Stomach (tissue), 4 donors: ENCODE measurements at regions not wholly inside any gene's neighbourhood (a gene's known extent, or its start where the extent isn't known, plus 50 kb on each side); places are given as distances from the start of the nearest gene placed in this dataset.

Source experiments
- POLR2AphosphoS5 ChIP-seq, 3 donors: sonication (generic); formaldehyde crosslinking; IDR thresholded peaks; one replicate each; pipeline ENCODE4 v1.6.1; 2016; ENCODE audit warnings: antibody characterized with exemption in 3 of 3
- TF ChIP-seq, protein P1 (sequence below), 7 experiments: fragments of 450-650 bp in 4 of 7; fragments of 200-600 bp in 3 of 7; sonication (generic) in 3 of 7; IDR thresholded peaks; one replicate each; pipeline ENCODE4 v1.5.1; 2016 to 2019; ENCODE audit warnings: antibody characterized with exemption in 7 of 7, control low read depth in 2 of 7, mild to moderate bottlenecking in 1 of 7

GRCh38 chr3:170767576-170767941 lies 102.4 kb downstream of the RPL22L1 start:
- TF ChIP-seq, protein P1, sequence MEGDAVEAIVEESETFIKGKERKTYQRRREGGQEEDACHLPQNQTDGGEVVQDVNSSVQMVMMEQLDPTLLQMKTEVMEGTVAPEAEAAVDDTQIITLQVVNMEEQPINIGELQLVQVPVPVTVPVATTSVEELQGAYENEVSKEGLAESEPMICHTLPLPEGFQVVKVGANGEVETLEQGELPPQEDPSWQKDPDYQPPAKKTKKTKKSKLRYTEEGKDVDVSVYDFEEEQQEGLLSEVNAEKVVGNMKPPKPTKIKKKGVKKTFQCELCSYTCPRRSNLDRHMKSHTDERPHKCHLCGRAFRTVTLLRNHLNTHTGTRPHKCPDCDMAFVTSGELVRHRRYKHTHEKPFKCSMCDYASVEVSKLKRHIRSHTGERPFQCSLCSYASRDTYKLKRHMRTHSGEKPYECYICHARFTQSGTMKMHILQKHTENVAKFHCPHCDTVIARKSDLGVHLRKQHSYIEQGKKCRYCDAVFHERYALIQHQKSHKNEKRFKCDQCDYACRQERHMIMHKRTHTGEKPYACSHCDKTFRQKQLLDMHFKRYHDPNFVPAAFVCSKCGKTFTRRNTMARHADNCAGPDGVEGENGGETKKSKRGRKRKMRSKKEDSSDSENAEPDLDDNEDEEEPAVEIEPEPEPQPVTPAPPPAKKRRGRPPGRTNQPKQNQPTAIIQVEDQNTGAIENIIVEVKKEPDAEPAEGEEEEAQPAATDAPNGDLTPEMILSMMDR (IDR thresholded peaks at IDR 0.05) = no peak
- no peak for TF ChIP-seq POLR2AphosphoS5 (IDR thresholded peaks at IDR 0.05)
